K562 (cell line): ENCODE measurements at regions not wholly inside any gene's neighbourhood (a gene's known extent, or its start where the extent isn't known, plus 50 kb on each side); places are given as distances from the start of the nearest gene placed in this dataset.

Source experiments
- ATAC-seq: fragments of 200-7000 bp; cut with Tn5 transposase; 3 replicates; pipeline ENCODE4 v1.9.1; 2020; ENCODE audit warnings: moderate library complexity
- BruUV-seq: library from RNA; stranded (reverse); fragments of 400-500 nt; replicated peaks from 2 replicates; lab custom pipeline; 2021; lab: Mats Ljungman, UMichigan
- CTCF ChIA-PET: fragments of 300-600 bp; formaldehyde crosslinking; extraction: SDS; loops from one replicate; lab custom pipeline; 2021; ENCODE audit warnings: low intra/inter-chr PET ratio; lab: Yijun Ruan, JAX
- POLR2A ChIA-PET: fragments of 300-600, 350-650 bp; sonication (Branson Sonifier 250); formaldehyde crosslinking; extraction: SDS; loops from one replicate; lab custom pipeline; 2021; ENCODE audit warnings: antibody characterized with exemption, inconsistent platforms; lab: Yijun Ruan, JAX
- DNase-seq, 4 experiments: peaks; one replicate each; pipeline versions ENCODE4 v3.0.0 to v3.0.0-alpha.2; 2011 to 2018; ENCODE audit warnings: low spot score in 3 of 4, mixed read lengths in 3 of 4; ENCODE audit errors: extremely low read depth in 1 of 4
- FAIRE-seq: peaks from 2 replicates; lab custom pipeline; 2011; peaks lifted over from hg19 to GRCh38; lab: Jason Lieb, UNC
- H2AFZ ChIP-seq: 2 replicates; pipeline ENCODE4 v1.6.0; 2011; ENCODE audit warnings: low read depth, low read length, control low read depth, inconsistent platforms
- H3K27ac ChIP-seq: fragments of 200-600 bp; 3 replicates; pipeline ENCODE4 v1.8.0; 2011; ENCODE audit warnings: low read depth, mild to moderate bottlenecking, control low read depth, inconsistent platforms, low read length, moderate library complexity, mixed read lengths; ENCODE audit errors: extremely low read depth
- H3K27me3 ChIP-seq, 2 experiments: fragments of 300-600 bp in 1 of 2; 2 replicates in 1 of 2; 3 replicates in 1 of 2; pipeline versions ENCODE4 v1.6.0 to v1.8.0; 2011; ENCODE audit warnings: inconsistent platforms in 2 of 2, low read length in 2 of 2, mild to moderate bottlenecking in 1 of 2, mixed read lengths in 1 of 2, moderate library complexity in 1 of 2; ENCODE audit not compliant: control insufficient read depth in 2 of 2, insufficient read depth in 2 of 2
- H3K36me3 ChIP-seq: fragments of 300-600 bp; 3 replicates; pipeline ENCODE4 v1.8.0; 2011; ENCODE audit warnings: mild to moderate bottlenecking, low read length, inconsistent platforms; ENCODE audit not compliant: control insufficient read depth, insufficient read depth
- H3K4me1 ChIP-seq, 2 experiments: fragments of 200-600 bp in 1 of 2; replicated peaks in 1 of 2; 2 replicates in 1 of 2; 3 replicates in 1 of 2; pipeline versions ENCODE4 v1.5.1 to v1.8.0; 2011; ENCODE audit warnings: inconsistent platforms in 2 of 2, low read length in 2 of 2, mild to moderate bottlenecking in 1 of 2, mixed read lengths in 1 of 2, moderate library complexity in 1 of 2; ENCODE audit not compliant: control insufficient read depth in 2 of 2, insufficient read depth in 2 of 2
- H3K4me2 ChIP-seq: 2 replicates; pipeline ENCODE4 v1.6.1; 2011; ENCODE audit warnings: low read length, control low read depth, inconsistent platforms, mixed read lengths; ENCODE audit not compliant: insufficient read depth
- H3K4me3 ChIP-seq: fragments of 200-600 bp; sonication (generic), shearing (Covaris generic); 2 replicates; pipeline ENCODE4 v1.5.1; 2016; ENCODE audit warnings: control low read depth, inconsistent platforms
- H3K79me2 ChIP-seq: fragments of 200-600 bp; 3 replicates; pipeline ENCODE4 v1.8.0; 2011; ENCODE audit warnings: low read length, inconsistent platforms; ENCODE audit not compliant: control insufficient read depth, insufficient read depth
- H3K9ac ChIP-seq, 2 experiments: 2 replicates each; pipeline versions ENCODE4 v1.6.0 to v1.6.1; 2011; ENCODE audit warnings: low read depth in 2 of 2, low read length in 2 of 2, control low read depth in 1 of 2, inconsistent platforms in 1 of 2, mild to moderate bottlenecking in 1 of 2, mixed read lengths in 1 of 2; ENCODE audit not compliant: insufficient read depth in 1 of 2
- H3K9me1 ChIP-seq: one replicate; pipeline ENCODE4 v1.6.0; 2011; ENCODE audit warnings: inconsistent platforms, mild to moderate bottlenecking, low read length, moderate library complexity; ENCODE audit not compliant: control insufficient read depth, insufficient read depth
- H3K9me3 ChIP-seq: replicated peaks from 2 replicates; pipeline ENCODE4 v1.5.1; 2011; ENCODE audit warnings: low read depth, low read length, inconsistent platforms; ENCODE audit not compliant: control insufficient read depth, insufficient read depth
- H4K20me1 ChIP-seq: replicated peaks from 2 replicates; pipeline ENCODE4 v1.6.1; 2011; ENCODE audit warnings: low read length, inconsistent platforms, mixed read lengths; ENCODE audit not compliant: control insufficient read depth, insufficient read depth
- FIP1L1 ChIP-seq: fragments of 200-400 bp; formaldehyde crosslinking; IDR thresholded peaks from 2 replicates; pipeline ENCODE4 v1.6.1; 2018; ENCODE audit warnings: mild to moderate bottlenecking, low read depth, low read length; ENCODE audit not compliant: poor library complexity, severe bottlenecking
- MAX ChIP-seq: sonication (generic); formaldehyde crosslinking; IDR thresholded peaks from 2 replicates; pipeline ENCODE4 v1.9.0; 2022; ENCODE audit warnings: mild to moderate bottlenecking, missing genetic modification reagents
- SP1 ChIP-seq: sonication (generic); formaldehyde crosslinking; IDR thresholded peaks from 2 replicates; pipeline ENCODE4 v1.8.1; 2022; ENCODE audit warnings: mild to moderate bottlenecking, missing genetic modification reagents
- ZNF133 ChIP-seq: fragments of 250-450 bp; sonication (Bioruptor Pico); IDR thresholded peaks from 2 replicates; pipeline ENCODE4 v1.4.0; 2020; ENCODE audit warnings: mild to moderate bottlenecking
- WGBS: fragments of 100-300 bp; shearing (Covaris generic); methylation state at CpG from one replicate; pipeline ENCODE4 v1.1.6; 2016; ENCODE audit warnings: low coverage, mixed read lengths; ENCODE audit not compliant: insufficient coverage; ENCODE audit errors: missing lambda C conversion rate; 5-methylcytosine and 5-hydroxymethylcytosine counted together
- in situ Hi-C: fragments of 300-500 bp; cut with MboI; formaldehyde crosslinking; loops from 4 replicates; pipeline ENCODE4 v1.15.0; 2018; ENCODE audit warnings: inconsistent platforms, mixed read lengths
- intact Hi-C: fragments of 100-400 bp; cut with micrococcal nuclease; formaldehyde crosslinking; loops from 2 replicates; pipeline ENCODE4 v1.14.2; 2022
- TF ChIP-seq, protein P1 (sequence below): fragments of 250-450 bp; sonication (Bioruptor Pico); IDR thresholded peaks from 2 replicates; pipeline ENCODE4 v1.4.0; 2020; ENCODE audit warnings: mild to moderate bottlenecking, moderate library complexity, borderline replicate concordance

DNA sequence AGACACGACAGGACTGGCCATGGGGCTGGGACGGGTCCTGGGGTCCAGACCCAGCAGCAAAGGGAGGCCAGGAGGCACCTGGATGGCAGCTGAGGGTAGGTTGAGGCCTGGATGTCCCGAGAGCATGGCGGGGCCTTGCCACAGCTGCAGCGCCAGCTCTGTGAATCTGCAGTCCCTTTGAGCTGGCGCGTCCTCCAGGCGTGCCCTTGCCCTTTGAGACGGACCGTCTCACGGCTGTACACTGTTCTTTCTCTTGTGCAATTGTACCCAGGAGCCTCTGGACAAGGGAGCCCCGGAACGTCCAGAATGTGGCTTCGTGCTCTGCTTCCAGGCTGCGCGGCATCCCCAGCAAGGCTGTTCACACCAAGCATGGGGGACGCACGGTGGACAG, 69.5 kb upstream of the CIBAR2 start:
- CTCF ChIA-PET = interaction anchor here (0.5 kb wide), 1 partner anchor 418 kb away, joined by 3 read pairs; no protein-coding TSS in a partner anchor
- in situ Hi-C loops = no loop called here
- no peaks in the 10 kb centered on the region for H3K9me3 ChIP-seq

More for the DNA sequence above, 69.5 kb upstream of the CIBAR2 start:
- Histone ChIP-seq H3K9ac (peak overlapping the region in 1 of 2 experiments; percentile 83; a peak in 2 of 4 replicates), H4K20me1 (peaks cover 51% of the 10 kb centered on the region), H3K27me3 (no peaks in the 10 kb centered on the region), H3K4me1 (peaks cover 13 to 35% of the 10 kb centered on the region in 2 experiments), H3K9me1 (peaks cover 7% of the 10 kb centered on the region), H3K27ac (no peak overlapping the region), H3K4me3 (no peak overlapping the region), H3K4me2 (peak overlapping the region; percentile 15; the same call in 1 of the 2 replicates), H2AFZ (no peak overlapping the region), H3K36me3 (peaks cover 53% of the 10 kb centered on the region; the same call in 2 of the 3 replicates), H3K79me2 (peaks cover 63% of the 10 kb centered on the region)
- WGBS = 83% methylated on average over 16 of the region's 18 CpGs
- no peak for FAIRE-seq
- no peak for DNase-seq
- POLR2A ChIA-PET = interaction anchor here (0.8 to 0.9 kb wide), 2 partner anchors 9 to 18 kb away, joined by 3 to 5 read pairs; no protein-coding TSS in a partner anchor
- TF ChIP-seq ZNF133 (CRISPR knock-in tag) (no peak), FIP1L1 (peak; percentile 23), MAX (CRISPR knock-in tag) (peak; percentile 35; the same call in 1 of the 2 replicates), SP1 (CRISPR knock-in tag) (no peak)
- TF ChIP-seq, protein P1, sequence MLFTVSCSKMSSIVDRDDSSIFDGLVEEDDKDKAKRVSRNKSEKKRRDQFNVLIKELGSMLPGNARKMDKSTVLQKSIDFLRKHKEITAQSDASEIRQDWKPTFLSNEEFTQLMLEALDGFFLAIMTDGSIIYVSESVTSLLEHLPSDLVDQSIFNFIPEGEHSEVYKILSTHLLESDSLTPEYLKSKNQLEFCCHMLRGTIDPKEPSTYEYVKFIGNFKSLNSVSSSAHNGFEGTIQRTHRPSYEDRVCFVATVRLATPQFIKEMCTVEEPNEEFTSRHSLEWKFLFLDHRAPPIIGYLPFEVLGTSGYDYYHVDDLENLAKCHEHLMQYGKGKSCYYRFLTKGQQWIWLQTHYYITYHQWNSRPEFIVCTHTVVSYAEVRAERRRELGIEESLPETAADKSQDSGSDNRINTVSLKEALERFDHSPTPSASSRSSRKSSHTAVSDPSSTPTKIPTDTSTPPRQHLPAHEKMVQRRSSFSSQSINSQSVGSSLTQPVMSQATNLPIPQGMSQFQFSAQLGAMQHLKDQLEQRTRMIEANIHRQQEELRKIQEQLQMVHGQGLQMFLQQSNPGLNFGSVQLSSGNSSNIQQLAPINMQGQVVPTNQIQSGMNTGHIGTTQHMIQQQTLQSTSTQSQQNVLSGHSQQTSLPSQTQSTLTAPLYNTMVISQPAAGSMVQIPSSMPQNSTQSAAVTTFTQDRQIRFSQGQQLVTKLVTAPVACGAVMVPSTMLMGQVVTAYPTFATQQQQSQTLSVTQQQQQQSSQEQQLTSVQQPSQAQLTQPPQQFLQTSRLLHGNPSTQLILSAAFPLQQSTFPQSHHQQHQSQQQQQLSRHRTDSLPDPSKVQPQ (CRISPR knock-in tag) = no peak
- intact Hi-C loops = no loop called here
- no TSS peak for BruUV-seq
- peak; percentile 16; the same call in 2 of the 3 replicates for ATAC-seq
